Right forelimb (tissue), 1 donor: ENCODE measurements at regions not wholly inside any gene's neighbourhood (a gene's known extent, or its start where the extent isn't known, plus 50 kb on each side); places are given as distances from the start of the nearest gene placed in this dataset.

Experiments used
- DNase-seq: peaks from one replicate; pipeline ENCODE4 v3.0.0-alpha.2; 2018

GRCh38 chr2:204239411-204240165 is 303.0 kb downstream of the ICOS start:
- no peak for DNase-seq

DNA sequence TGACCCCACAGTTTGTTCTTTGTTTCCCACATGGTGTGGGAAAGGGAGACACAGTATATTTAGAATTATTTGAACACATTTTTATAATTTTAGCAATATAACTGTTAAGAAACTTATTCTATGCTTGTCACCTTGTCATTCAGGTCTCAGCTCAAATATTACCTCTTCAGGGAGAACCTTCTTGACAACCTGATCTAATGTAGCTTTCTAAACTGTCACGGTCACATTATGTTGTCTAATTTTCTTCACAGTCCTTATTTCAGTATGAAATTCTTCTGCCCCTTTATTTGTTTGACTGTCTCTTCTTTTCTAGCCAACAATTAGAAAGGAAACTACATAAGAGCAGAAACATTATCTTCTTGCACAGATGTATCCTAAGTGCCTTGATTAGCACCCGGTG is 304.3 kb upstream of the PARD3B start:
- no peak for DNase-seq

GRCh38 chr2:204249437-204249836 is 295.8 kb upstream of the PARD3B start:
- DNase-seq, result no peak

GRCh38 chr2:204250692-204251091 is 294.6 kb upstream of the PARD3B start:
- no peak for DNase-seq

- DNase-seq, result no peak
Observed at GRCh38 chr2:204251158-204251997, 293.9 kb upstream of the PARD3B start.

- DNase-seq, result no peak
Observed at GRCh38 chr2:204251998-204252376, 293.3 kb upstream of the PARD3B start.

DNA sequence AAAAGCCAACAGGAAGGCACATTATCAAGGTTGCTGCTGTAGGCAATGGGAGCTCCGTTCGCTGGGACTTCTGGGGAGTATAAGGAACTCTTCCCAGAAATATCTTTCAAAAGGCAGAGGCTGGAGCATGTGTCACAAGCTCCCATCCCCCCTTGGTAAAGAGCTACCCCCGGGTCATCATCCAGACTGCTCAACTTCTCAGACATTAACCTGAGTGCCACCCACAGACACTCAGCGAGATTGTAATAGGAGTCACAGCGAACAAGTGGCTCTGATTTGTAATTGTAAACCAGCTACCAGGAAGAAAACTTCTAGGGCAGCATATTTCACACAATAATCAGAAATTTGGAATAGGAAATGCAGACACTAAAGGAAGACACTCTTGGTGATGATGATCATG is 290.2 kb upstream of the PARD3B start:
- no peak for DNase-seq

DNA sequence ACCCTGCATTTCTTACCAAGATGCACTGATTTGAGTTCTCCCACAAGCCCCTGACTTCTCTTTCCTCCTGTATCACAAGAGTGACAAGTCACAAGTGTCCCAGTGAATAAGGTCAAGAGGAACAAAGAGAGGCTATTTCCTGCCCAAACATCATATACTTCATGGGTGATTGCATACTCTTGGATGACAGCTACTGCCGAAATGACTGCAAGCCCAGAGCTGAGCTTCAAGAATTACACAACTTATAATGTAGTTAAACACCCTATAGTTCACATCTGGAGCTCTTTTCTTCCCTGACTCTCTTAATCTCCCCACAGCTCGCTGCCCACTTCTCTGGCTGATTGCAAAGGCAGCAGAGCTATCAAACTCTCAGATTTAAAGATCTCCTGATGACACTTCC is 289.7 kb upstream of the PARD3B start:
- DNase-seq, result no peak

- no peak for DNase-seq
Observed at GRCh38 chr2:204257781-204258180, 287.5 kb upstream of the PARD3B start.

DNA sequence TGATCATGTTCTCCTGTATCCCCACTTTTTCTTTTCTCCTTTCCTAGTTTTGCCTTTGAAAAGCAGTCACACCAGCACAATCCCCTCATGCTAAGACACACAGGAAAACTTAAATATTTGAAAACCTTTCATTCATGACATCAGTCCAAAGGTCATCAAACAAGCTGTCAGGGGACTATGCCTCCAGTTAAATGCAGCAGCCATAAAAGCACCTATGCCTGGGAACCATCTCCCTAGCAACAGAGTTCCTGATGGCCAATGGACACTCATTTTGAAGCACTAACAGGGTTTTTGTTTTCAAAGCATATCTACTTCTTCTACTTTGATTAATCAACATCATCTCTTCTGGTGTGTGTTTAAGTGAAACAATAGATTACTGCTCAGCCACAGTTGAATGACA is 286.4 kb upstream of the PARD3B start:
- DNase-seq, result no peak

GRCh38 chr2:204260162-204260877 is 285.0 kb upstream of the PARD3B start:
- DNase-seq, result peak; percentile 78

DNA sequence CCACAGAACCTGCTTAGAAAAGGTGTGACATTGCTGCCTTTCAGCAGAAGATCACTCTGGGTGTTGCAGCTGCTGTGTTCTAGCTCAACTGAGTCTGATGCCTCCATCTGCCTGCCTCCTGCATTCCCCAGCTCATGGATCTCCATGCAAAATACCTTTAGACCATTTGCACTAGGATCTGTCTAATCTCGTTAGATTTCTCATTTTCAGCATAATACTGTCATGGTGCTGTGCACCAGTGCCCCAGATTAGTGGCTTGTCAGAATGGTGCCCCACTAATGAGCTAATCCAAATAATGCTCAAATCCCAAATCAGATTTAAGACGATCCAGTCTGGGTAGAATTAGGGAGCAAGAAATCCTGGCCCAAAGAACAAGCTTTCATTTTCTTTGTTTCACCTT is 284.4 kb upstream of the PARD3B start:
- no peak for DNase-seq

- no peak for DNase-seq
Observed at GRCh38 chr2:204261846-204262245, 283.4 kb upstream of the PARD3B start.

- DNase-seq, result no peak
Observed at GRCh38 chr2:204264085-204264553, 281.2 kb upstream of the PARD3B start.

DNA sequence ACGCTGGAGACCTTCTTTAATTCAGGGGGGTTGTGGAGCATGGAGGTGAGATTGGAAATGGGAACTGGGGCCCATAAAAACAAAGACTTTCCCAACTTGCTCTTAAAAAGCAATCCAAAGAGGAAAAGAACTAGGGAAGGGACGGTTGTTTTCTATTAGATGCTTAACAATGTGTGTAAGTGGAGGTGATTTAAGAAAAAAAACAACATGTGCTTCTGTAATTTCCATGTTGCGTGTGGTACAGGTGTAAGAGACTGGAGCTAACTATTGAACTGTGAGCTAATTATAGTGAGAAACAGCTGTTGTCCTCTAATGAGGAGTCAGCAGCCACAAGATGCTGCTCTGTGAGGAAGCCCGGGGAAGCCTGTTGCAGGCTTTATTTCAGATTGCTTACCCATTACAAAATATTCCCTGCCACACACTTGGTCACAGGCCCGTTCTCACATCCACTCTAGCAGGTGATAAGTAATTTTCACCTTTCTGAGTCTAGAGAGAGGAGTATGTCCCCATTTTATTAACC is 280.6 kb upstream of the PARD3B start:
- DNase-seq, result no peak

- DNase-seq, result no peak
Observed at GRCh38 chr2:204265681-204266181, 279.5 kb upstream of the PARD3B start.

DNA sequence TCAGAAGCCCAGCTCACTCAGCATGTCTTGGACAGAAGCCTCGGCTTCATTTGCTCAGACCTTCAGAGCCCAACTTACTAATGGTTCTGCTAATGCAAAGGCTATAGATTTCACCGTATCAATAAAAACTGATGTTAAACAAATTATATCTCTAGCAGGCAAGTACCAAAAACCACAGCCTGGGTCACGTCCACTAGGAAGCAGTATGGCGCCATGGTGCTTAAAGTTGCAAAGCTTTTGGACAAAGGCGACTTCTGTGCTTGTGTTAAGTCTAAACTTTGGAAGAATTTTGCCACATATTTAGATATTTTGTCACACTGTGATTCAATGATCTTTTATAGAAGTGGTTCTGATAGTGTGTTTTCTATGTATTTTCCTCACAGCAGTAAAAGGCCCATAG is 276.8 kb upstream of the PARD3B start:
- DNase-seq, result no peak

DNA sequence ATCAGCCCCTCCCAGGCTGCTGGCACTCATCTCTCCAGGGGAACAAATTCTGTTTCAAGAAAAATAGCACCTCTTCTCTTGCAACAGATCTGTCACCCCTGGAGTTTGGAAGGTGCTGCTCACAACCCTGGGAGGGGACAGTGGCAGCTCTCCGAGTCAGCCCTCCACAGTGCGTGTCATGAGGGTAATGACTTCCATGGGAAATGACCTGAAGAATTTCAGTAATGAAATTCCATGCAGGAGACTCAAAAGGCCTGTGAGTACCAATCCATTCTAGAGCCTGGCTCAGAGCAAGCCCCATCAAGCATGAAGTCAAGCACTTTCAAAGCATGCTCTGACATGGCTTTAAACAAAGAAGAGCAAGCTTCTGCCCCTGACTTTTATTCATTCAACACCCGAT is 276.3 kb upstream of the PARD3B start:
- DNase-seq, result no peak

DNA sequence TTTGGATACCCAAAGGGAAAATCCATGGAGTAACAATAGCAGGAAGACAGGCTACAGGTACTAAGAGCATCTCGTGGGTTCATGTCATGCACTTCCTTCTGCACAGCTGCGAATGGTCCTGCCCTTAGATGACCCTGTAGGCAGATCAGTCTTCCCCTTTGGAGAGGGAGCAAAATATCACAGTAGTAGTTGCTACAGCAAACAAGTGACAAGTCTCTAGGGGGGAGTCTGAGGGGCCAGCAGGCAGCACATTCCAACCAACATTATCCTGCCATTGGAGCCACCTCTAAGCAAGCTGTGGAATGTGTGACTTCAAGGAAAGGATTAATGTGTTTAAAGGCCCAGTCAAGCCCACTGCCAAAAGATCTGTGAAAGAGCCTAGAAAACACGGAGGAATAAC is 273.2 kb upstream of the PARD3B start:
- no peak for DNase-seq

DNA sequence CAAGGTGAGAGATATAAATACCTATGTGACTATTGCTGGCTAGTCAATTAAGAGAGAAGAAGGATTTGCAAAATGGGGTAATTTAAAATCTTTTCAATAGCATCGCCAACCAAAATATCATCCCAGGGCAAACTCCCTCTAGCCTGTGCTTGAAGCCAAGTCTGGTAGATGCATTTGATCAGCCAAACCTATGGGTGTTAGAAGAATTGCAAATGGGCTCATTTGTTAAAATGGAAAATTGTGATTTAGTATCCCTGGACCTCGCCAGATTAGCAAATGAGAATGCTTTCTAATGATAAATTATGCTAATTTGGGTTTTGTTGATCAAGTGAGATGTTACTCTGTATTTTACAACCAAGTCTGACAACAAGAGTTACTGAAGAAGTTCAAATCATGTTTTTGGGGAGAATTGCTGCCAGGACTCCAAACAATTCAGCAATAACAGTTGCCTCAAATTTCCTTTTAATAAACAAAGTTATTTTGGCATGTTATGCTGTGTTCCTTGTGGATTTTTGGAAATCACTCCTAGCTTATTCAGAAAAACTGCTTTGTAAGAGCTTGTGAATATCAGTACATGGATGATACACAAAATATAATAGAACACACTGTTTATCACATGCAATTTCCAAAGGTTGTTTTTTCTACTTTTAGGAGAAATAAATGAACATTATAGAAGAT is 272.5 kb upstream of the PARD3B start:
- DNase-seq, result no peak

DNA sequence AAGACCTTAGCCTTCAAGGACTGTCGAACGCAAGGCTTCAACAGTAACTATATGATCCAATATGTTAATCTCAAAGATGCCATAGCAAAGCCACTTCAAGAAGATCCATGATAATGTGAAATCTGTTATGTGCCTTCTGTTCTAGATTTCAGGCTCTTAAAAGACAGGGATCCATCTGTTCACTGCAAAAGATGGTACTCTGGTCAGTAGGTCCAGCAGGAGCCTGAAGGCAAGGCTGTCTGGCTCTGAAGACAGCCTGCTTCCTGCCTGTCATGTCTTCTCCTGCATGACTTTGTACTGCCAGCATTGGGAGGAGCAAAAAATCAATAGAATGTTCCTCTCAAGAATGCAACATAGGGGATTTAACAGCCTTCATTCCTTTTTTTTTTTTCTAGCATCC is 270.8 kb upstream of the PARD3B start:
- no peak for DNase-seq

DNA sequence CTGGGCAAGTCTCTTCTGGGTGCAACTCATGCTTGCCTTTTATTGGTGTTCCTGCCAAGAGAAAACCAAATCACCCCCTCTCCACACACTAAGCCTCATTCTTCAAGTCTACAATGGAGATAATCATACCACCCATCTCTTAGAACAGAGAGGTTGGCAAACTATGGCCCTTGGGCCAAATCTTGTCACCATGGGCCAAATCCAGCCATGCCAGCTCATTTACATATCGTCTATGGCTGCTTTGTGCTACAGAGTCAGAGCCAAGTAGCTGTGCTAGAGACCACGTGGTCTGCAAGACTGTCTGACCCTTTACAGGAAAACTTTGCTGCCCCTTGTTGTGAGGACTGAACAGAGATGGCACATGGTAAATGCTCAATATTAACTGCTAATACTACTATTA is 270.3 kb upstream of the PARD3B start:
- DNase-seq, result no peak

DNA sequence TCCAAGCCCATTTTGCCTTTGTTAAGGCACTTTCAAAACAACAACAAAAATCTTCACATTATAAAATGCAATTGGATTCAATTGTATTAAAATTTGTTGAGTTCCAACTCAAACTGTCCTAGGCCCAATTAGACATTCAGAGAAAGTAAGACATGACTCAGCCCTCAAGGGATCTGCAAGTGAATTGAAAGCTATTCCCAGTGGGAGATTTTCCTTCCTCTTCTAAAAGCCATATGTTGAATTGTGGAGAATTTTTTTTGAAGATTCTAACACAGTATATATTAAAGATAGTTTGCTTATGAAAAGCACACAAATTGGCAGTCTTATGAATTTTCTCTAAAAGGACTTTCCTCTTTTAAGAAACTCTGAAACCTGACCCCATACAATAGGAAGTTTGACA is 268.0 kb upstream of the PARD3B start:
- DNase-seq, result no peak
